NOMO-1 treated with dmso at 0.1 percent for 144 hours (cell line): ENCODE measurements at regions not wholly inside any gene's neighbourhood (a gene's known extent, or its start where the extent isn't known, plus 50 kb on each side); places are given as distances from the start of the nearest gene placed in this dataset.

Experiments
- DNase-seq: peaks from one replicate; lab custom pipeline; 2025; ENCODE audit not compliant: unreplicated experiment; lab: John Stamatoyannopoulos, UW

- DNase-seq = no peak
These were observed 1922.1 kb upstream of the WWC1 start for GRCh38 chr5:166369346-166369745.

- DNase-seq = no peak
These were observed 1921.6 kb upstream of the WWC1 start for GRCh38 chr5:166369807-166370206.

GRCh38 chr5:166370928-166371690 lies 1920.3 kb upstream of the WWC1 start:
- no peak for DNase-seq

GRCh38 chr5:166373817-166374216 lies 1917.6 kb upstream of the WWC1 start:
- no peak for DNase-seq

- no peak for DNase-seq
These were observed 1913.7 kb upstream of the WWC1 start for GRCh38 chr5:166377756-166378155.

- DNase-seq = no peak
These were observed 1911.9 kb upstream of the WWC1 start for GRCh38 chr5:166379517-166379916.

- no peak for DNase-seq
These were observed 1909.4 kb upstream of the WWC1 start for GRCh38 chr5:166382031-166382430.

GRCh38 chr5:166398131-166398530 lies 1893.3 kb upstream of the WWC1 start:
- DNase-seq = no peak

GRCh38 chr5:166399781-166400180 lies 1891.7 kb upstream of the WWC1 start:
- DNase-seq = no peak

GRCh38 chr5:166401391-166401790 lies 1890.1 kb upstream of the WWC1 start:
- DNase-seq = no peak

- no peak for DNase-seq
These were observed 1879.3 kb upstream of the WWC1 start for GRCh38 chr5:166412191-166412590.

- DNase-seq = no peak
These were observed 1864.2 kb upstream of the WWC1 start for GRCh38 chr5:166427211-166427610.

- DNase-seq = no peak
These were observed 1863.1 kb upstream of the WWC1 start for GRCh38 chr5:166428264-166428803.

- no peak for DNase-seq
These were observed 1860.7 kb upstream of the WWC1 start for GRCh38 chr5:166430491-166431319.

GRCh38 chr5:166431456-166431855 lies 1860.0 kb upstream of the WWC1 start:
- no peak for DNase-seq

- DNase-seq = no peak
These were observed 1857.8 kb upstream of the WWC1 start for GRCh38 chr5:166433679-166434078.

GRCh38 chr5:166436872-166437271 lies 1854.6 kb upstream of the WWC1 start:
- no peak for DNase-seq

- no peak for DNase-seq
These were observed 1805.1 kb upstream of the WWC1 start for GRCh38 chr5:166486348-166486747.

GRCh38 chr5:166488560-166488959 lies 1802.9 kb upstream of the WWC1 start:
- DNase-seq = no peak

GRCh38 chr5:166493040-166493439 lies 1798.4 kb upstream of the WWC1 start:
- DNase-seq = no peak

GRCh38 chr5:166493612-166494011 lies 1797.8 kb upstream of the WWC1 start:
- no peak for DNase-seq

GRCh38 chr5:166497496-166498104 lies 1793.8 kb upstream of the WWC1 start:
- no peak for DNase-seq
